PFSK-1 (cell line): ENCODE measurements at regions not wholly inside any gene's neighbourhood (a gene's known extent, or its start where the extent isn't known, plus 50 kb on each side); places are given as distances from the start of the nearest gene placed in this dataset.

Source experiments
- POLR2AphosphoS5 ChIP-seq: IDR thresholded peaks from 2 replicates; pipeline ENCODE4 v1.6.1; 2012; ENCODE audit warnings: low read depth, mild to moderate bottlenecking, control low read depth, low read length, moderate library complexity
- REST ChIP-seq, 2 experiments: IDR thresholded peaks; 2 replicates each; pipeline versions ENCODE4 v1.6.1 to v1.8.0; 2011 to 2012; ENCODE audit warnings: low read depth in 2 of 2, low read length in 2 of 2, control low read depth in 1 of 2, inconsistent platforms in 1 of 2, mild to moderate bottlenecking in 1 of 2, moderate library complexity in 1 of 2; ENCODE audit not compliant: insufficient read depth in 1 of 2
- SIN3A ChIP-seq: IDR thresholded peaks from 2 replicates; pipeline ENCODE4 v1.6.1; 2012; ENCODE audit warnings: mild to moderate bottlenecking, low read length, moderate library complexity, borderline replicate concordance; ENCODE audit not compliant: insufficient read depth

GRCh38 chr17:70947636-70948565 lies 778.6 kb downstream of the KCNJ2 start:
- TF ChIP-seq POLR2AphosphoS5 (no peak), SIN3A (no peak), REST (IDR thresholded peaks at IDR 0.05; ENCODE audit: insufficient read depth in 1 of 2, low read depth in 2 of 2, low read length in 2 of 2) (no peak)
